Keratinocyte (primary cell): ENCODE measurements at regions not wholly inside any gene's neighbourhood (a gene's known extent, or its start where the extent isn't known, plus 50 kb on each side); places are given as distances from the start of the nearest gene placed in this dataset.

Source experiments
- DNase-seq: peaks from one replicate; pipeline ENCODE4 v3.0.0-alpha.2; 2011; ENCODE audit warnings: low read depth, missing footprints, low spot score
- FAIRE-seq: peaks from 2 replicates; lab custom pipeline; 2011; peaks lifted over from hg19 to GRCh38; lab: Jason Lieb, UNC
- H2AFZ ChIP-seq: 2 replicates; pipeline ENCODE4 v1.6.0; 2012; ENCODE audit warnings: low read length, control low read depth, inconsistent platforms; ENCODE audit not compliant: control insufficient read depth
- H3K27ac ChIP-seq: 2 replicates; pipeline ENCODE4 v1.5.1; 2011; ENCODE audit warnings: low read length; ENCODE audit not compliant: control insufficient read depth, insufficient read depth
- H3K27me3 ChIP-seq: 3 replicates; pipeline ENCODE4 v1.6.0; 2011; ENCODE audit warnings: low read length; ENCODE audit not compliant: control insufficient read depth, insufficient read depth; ENCODE audit errors: extremely low read depth
- H3K36me3 ChIP-seq, 2 experiments: 2 replicates in 1 of 2; 3 replicates in 1 of 2; pipeline ENCODE4 v1.5.1; 2011; ENCODE audit warnings: low read length in 2 of 2, mild to moderate bottlenecking in 1 of 2; ENCODE audit not compliant: control insufficient read depth in 2 of 2, insufficient read depth in 2 of 2; ENCODE audit errors: extremely low read depth in 1 of 2
- H3K4me1 ChIP-seq: 3 replicates; pipeline ENCODE4 v1.5.1; 2011; ENCODE audit warnings: low read length; ENCODE audit not compliant: control insufficient read depth, insufficient read depth; ENCODE audit errors: extremely low read depth
- H3K4me2 ChIP-seq: 3 replicates; pipeline ENCODE4 v1.6.0; 2011; ENCODE audit warnings: low read depth, low read length; ENCODE audit not compliant: control insufficient read depth, insufficient read depth; ENCODE audit errors: extremely low read depth
- H3K4me3 ChIP-seq, 3 experiments: fragments of 200-600 bp in 1 of 3; sonication (generic) in 1 of 3; 2 replicates in 2 of 3; 3 replicates in 1 of 3; pipeline ENCODE4 v1.5.1; 2011 to 2016; ENCODE audit warnings: low read length in 3 of 3, mild to moderate bottlenecking in 3 of 3, control low read depth in 2 of 3, inconsistent platforms in 1 of 3, low read depth in 1 of 3, mixed read lengths in 1 of 3, mixed run types in 1 of 3, moderate library complexity in 1 of 3; ENCODE audit not compliant: control insufficient read depth in 2 of 3, insufficient read depth in 2 of 3; ENCODE audit errors: extremely low read depth in 1 of 3
- H3K79me2 ChIP-seq: 2 replicates; pipeline ENCODE4 v1.6.0; 2012; ENCODE audit warnings: low read length; ENCODE audit not compliant: control insufficient read depth, insufficient read depth
- H3K9ac ChIP-seq: 3 replicates; pipeline ENCODE4 v1.6.0; 2011; ENCODE audit warnings: low read length; ENCODE audit not compliant: control insufficient read depth, insufficient read depth; ENCODE audit errors: extremely low read depth
- H3K9me1 ChIP-seq: 3 replicates; pipeline ENCODE4 v1.6.0; 2011; ENCODE audit warnings: low read length; ENCODE audit not compliant: control insufficient read depth, insufficient read depth; ENCODE audit errors: extremely low read depth
- H3K9me3 ChIP-seq: 2 replicates; pipeline ENCODE4 v1.5.1; 2012; ENCODE audit warnings: low read depth, low read length; ENCODE audit not compliant: control insufficient read depth
- H4K20me1 ChIP-seq: 3 replicates; pipeline ENCODE4 v1.6.0; 2011; ENCODE audit warnings: low read length; ENCODE audit not compliant: control insufficient read depth, insufficient read depth; ENCODE audit errors: extremely low read depth
- EZH2 ChIP-seq: IDR thresholded peaks from one replicate; pipeline ENCODE4 v1.6.1; 2012; ENCODE audit warnings: inconsistent platforms, mild to moderate bottlenecking, low read length, moderate library complexity
- dilution Hi-C: fragments of 300-500 bp; cut with MboI; formaldehyde crosslinking; loops from one replicate; pipeline ENCODE4 v1.7.0; 2020; ENCODE audit warnings: low sequenced_read_pairs; ENCODE audit not compliant: extremely low pct_ligation_motif_present
- TF ChIP-seq, protein P1 (sequence below), 3 experiments: IDR thresholded peaks in 1 of 3; conservative IDR thresholded peaks in 1 of 3; optimal IDR thresholded peaks in 1 of 3; 2 replicates in 2 of 3; 3 replicates in 1 of 3; pipeline versions ENCODE3 to v1.5.1; 2011; ENCODE audit warnings: low read length in 3 of 3, mild to moderate bottlenecking in 3 of 3, moderate library complexity in 2 of 3, control low read depth in 1 of 3, inconsistent platforms in 1 of 3; ENCODE audit not compliant: insufficient read depth in 2 of 3; ENCODE audit errors: extremely low read depth in 1 of 3

DNA sequence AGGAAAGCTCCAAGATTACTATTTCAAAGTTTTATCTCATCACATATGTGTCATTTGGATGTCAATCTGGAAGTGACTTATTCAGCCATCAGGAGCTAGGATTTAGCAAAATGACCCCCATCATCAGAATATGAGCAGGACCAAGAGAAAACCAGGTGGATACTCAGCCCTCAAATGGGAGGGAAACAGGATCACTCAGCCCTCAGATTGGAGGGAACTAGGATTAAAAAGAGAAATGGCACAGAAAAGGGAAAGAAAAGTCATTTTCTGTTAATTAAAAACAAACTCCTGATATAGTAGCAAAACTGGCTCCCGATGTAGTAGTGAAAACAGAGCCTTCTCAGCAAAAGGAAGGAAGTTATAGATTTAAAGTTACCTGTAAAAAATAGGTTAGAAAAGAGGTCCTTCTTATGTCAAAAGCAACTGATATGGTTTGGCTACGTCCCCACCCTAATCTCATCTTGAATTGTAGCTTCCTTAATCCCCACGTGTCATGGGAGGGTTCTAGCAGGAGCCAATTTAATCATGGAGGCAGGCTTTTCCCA, 69.0 kb upstream of the MYCN start:
- Histone ChIP-seq H3K4me2 (no peak overlapping the region), H3K27me3 (no peaks in the 10 kb centered on the region), H3K79me2 (no peaks in the 10 kb centered on the region), H3K4me1 (no peaks in the 10 kb centered on the region), H4K20me1 (no peaks in the 10 kb centered on the region), H3K9ac (no peak overlapping the region), H3K36me3 (no peaks in the 10 kb centered on the region), H2AFZ (no peak overlapping the region), H3K9me3 (no peaks in the 10 kb centered on the region), H3K27ac (no peak overlapping the region), H3K4me3 (no peak overlapping the region), H3K9me1 (no peaks in the 10 kb centered on the region)
- DNase-seq (no peak), FAIRE-seq (no peak)
- TF ChIP-seq EZH2: no peak
- TF ChIP-seq, protein P1, sequence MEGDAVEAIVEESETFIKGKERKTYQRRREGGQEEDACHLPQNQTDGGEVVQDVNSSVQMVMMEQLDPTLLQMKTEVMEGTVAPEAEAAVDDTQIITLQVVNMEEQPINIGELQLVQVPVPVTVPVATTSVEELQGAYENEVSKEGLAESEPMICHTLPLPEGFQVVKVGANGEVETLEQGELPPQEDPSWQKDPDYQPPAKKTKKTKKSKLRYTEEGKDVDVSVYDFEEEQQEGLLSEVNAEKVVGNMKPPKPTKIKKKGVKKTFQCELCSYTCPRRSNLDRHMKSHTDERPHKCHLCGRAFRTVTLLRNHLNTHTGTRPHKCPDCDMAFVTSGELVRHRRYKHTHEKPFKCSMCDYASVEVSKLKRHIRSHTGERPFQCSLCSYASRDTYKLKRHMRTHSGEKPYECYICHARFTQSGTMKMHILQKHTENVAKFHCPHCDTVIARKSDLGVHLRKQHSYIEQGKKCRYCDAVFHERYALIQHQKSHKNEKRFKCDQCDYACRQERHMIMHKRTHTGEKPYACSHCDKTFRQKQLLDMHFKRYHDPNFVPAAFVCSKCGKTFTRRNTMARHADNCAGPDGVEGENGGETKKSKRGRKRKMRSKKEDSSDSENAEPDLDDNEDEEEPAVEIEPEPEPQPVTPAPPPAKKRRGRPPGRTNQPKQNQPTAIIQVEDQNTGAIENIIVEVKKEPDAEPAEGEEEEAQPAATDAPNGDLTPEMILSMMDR (optimal IDR thresholded peaks at IDR 0.05 in 1 of 3, IDR thresholded peaks at IDR 0.05 in 1 of 3, conservative IDR thresholded peaks at IDR 0.05 in 1 of 3; ENCODE audit: extremely low read depth in 1 of 3, insufficient read depth in 2 of 3, low read length in 3 of 3): no peak
- dilution Hi-C loops: no loop called here

- dilution Hi-C loops: no loop called here
- Histone ChIP-seq H4K20me1 (no peaks in the 10 kb centered on the region), H2AFZ (no peak overlapping the region), H3K4me2 (no peak overlapping the region), H3K4me1 (no peaks in the 10 kb centered on the region), H3K36me3 (no peaks in the 10 kb centered on the region), H3K4me3 (no peak overlapping the region), H3K27ac (no peak overlapping the region), H3K9ac (no peak overlapping the region), H3K79me2 (no peaks in the 10 kb centered on the region), H3K27me3 (no peaks in the 10 kb centered on the region), H3K9me3 (no peaks in the 10 kb centered on the region), H3K9me1 (no peaks in the 10 kb centered on the region)
- DNase-seq (no peak), FAIRE-seq (no peak)
- no peak for TF ChIP-seq EZH2
- TF ChIP-seq, protein P1 (optimal IDR thresholded peaks at IDR 0.05 in 1 of 3, IDR thresholded peaks at IDR 0.05 in 1 of 3, conservative IDR thresholded peaks at IDR 0.05 in 1 of 3; ENCODE audit: extremely low read depth in 1 of 3, insufficient read depth in 2 of 3, low read length in 3 of 3): no peak
Observed at GRCh38 chr2:15872854-15873253, 67.5 kb upstream of the MYCN start.
